ENCODE measurements at regions not wholly inside any gene's neighbourhood (a gene's known extent, or its start where the extent isn't known, plus 50 kb on each side); places are given as distances from the start of the nearest gene placed in this dataset.

- TF ChIP-seq POLR2A (IDR thresholded peaks at IDR 0.05; ENCODE audit: low read depth, low read length) (no peak), TAF1 (IDR thresholded peaks at IDR 0.05; ENCODE audit: borderline replicate concordance, low read depth, low read length) (no peak)
- DNase-seq (ENCODE audit: insufficient read length), result no peak
These were observed 139.3 kb downstream of the CXCL12 start for GRCh38 chr10:44245601-44245938.

GRCh38 chr10:44244745-44245600, 139.9 kb downstream of the CXCL12 start:
- no peak for FAIRE-seq
- TF ChIP-seq POLR2AphosphoS5 (IDR thresholded peaks at IDR 0.05; ENCODE audit: low read depth, low read length) (no peak), POLR2A (IDR thresholded peaks at IDR 0.05; ENCODE audit: low read depth, low read length) (no peak), TAF1 (IDR thresholded peaks at IDR 0.05; ENCODE audit: borderline replicate concordance, low read depth, low read length) (no peak)
- DNase-seq (ENCODE audit: insufficient read length), result no peak

More at GRCh38 chr10:44245601-44245938, 139.3 kb downstream of the CXCL12 start:
- no peak for FAIRE-seq

GRCh38 chr10:44243851-44244510, 140.9 kb downstream of the CXCL12 start:
- TF ChIP-seq POLR2A (IDR thresholded peaks at IDR 0.05; ENCODE audit: low read depth, low read length) (no peak), POLR2AphosphoS5 (IDR thresholded peaks at IDR 0.05; ENCODE audit: low read depth, low read length) (no peak), TAF1 (IDR thresholded peaks at IDR 0.05; ENCODE audit: borderline replicate concordance, low read depth, low read length) (no peak)
- FAIRE-seq (no peak), DNase-seq (ENCODE audit: insufficient read length) (no peak)

DNA sequence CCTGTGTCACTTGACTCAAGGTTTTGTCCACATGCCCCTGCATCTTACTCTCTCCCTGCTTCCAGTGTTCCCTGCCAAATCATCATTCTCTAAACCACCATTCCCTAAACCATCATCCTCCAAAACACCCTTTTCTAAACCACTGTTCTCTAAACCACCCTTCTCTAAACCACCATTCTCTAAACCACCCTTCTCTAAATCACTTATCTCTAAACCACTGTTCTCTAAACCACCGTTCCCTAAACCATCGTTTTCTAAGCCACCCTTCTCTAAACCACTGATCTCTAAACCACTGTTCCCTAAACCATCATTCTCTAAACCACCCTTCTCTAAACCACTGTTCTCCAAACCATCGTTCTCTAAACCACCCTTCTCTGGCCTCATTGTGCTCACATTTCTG, 142.1 kb downstream of the CXCL12 start:
- FAIRE-seq, result no peak
- TF ChIP-seq POLR2AphosphoS5 (IDR thresholded peaks at IDR 0.05; ENCODE audit: low read depth, low read length) (no peak), POLR2A (IDR thresholded peaks at IDR 0.05; ENCODE audit: low read depth, low read length) (no peak), TAF1 (IDR thresholded peaks at IDR 0.05; ENCODE audit: borderline replicate concordance, low read depth, low read length) (no peak)
- DNase-seq (ENCODE audit: insufficient read length), result no peak

DNA sequence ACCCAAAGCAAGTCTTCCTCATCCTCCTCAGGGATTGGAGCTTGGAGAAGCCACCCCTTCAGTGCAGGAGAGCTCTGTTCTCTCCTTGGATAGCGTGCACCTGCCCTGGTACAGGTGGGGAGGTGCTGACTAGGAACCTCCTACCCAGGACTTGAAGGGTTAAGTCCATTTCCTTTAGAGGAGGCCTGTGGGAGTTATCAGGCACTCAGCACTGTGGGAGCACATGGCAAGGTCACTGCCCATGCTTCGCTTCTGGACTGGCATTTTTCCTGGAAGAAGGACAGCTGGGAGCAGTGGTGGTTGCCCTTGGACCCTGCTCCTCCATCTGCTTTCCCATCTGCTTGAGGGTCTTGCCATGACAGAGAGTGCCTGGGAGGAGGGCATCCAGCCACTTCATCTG, 142.8 kb downstream of the CXCL12 start:
- FAIRE-seq (no peak), DNase-seq (ENCODE audit: insufficient read length) (no peak)
- TF ChIP-seq TAF1 (IDR thresholded peaks at IDR 0.05; ENCODE audit: borderline replicate concordance, low read depth, low read length) (no peak), POLR2AphosphoS5 (IDR thresholded peaks at IDR 0.05; ENCODE audit: low read depth, low read length) (no peak)

GRCh38 chr10:44240584-44241205, 144.2 kb downstream of the CXCL12 start:
- no peak for FAIRE-seq
- TF ChIP-seq POLR2A (IDR thresholded peaks at IDR 0.05; ENCODE audit: low read depth, low read length) (no peak), TAF1 (IDR thresholded peaks at IDR 0.05; ENCODE audit: borderline replicate concordance, low read depth, low read length) (no peak), POLR2AphosphoS5 (IDR thresholded peaks at IDR 0.05; ENCODE audit: low read depth, low read length) (no peak)

GRCh38 chr10:44238212-44238611, 146.7 kb downstream of the CXCL12 start:
- FAIRE-seq (no peak), DNase-seq (ENCODE audit: insufficient read length) (no peak)
- TF ChIP-seq POLR2A (IDR thresholded peaks at IDR 0.05; ENCODE audit: low read depth, low read length), result no peak
- no peak for TF ChIP-seq POLR2AphosphoS5 (IDR thresholded peaks at IDR 0.05; ENCODE audit: low read depth, low read length)
- no peak for TF ChIP-seq TAF1 (IDR thresholded peaks at IDR 0.05; ENCODE audit: borderline replicate concordance, low read depth, low read length)

More at GRCh38 chr10:44240584-44241205, 144.2 kb downstream of the CXCL12 start:
- DNase-seq (ENCODE audit: insufficient read length), result no peak

- TF ChIP-seq TAF1 (IDR thresholded peaks at IDR 0.05; ENCODE audit: borderline replicate concordance, low read depth, low read length), result no peak
- no peak for TF ChIP-seq POLR2A (IDR thresholded peaks at IDR 0.05; ENCODE audit: low read depth, low read length)
- TF ChIP-seq POLR2AphosphoS5 (IDR thresholded peaks at IDR 0.05; ENCODE audit: low read depth, low read length), result no peak
- FAIRE-seq (no peak), DNase-seq (ENCODE audit: insufficient read length) (no peak)
These were observed 147.4 kb downstream of the CXCL12 start for GRCh38 chr10:44237364-44238049.

GRCh38 chr10:44235363-44235762, 149.5 kb downstream of the CXCL12 start:
- FAIRE-seq, result no peak
- no peak for DNase-seq (ENCODE audit: insufficient read length)
- no peak for TF ChIP-seq POLR2AphosphoS5 (IDR thresholded peaks at IDR 0.05; ENCODE audit: low read depth, low read length)
- no peak for TF ChIP-seq TAF1 (IDR thresholded peaks at IDR 0.05; ENCODE audit: borderline replicate concordance, low read depth, low read length)

GRCh38 chr10:44234483-44234875, 150.4 kb downstream of the CXCL12 start:
- TF ChIP-seq POLR2AphosphoS5 (IDR thresholded peaks at IDR 0.05; ENCODE audit: low read depth, low read length) (no peak), POLR2A (IDR thresholded peaks at IDR 0.05; ENCODE audit: low read depth, low read length) (no peak), TAF1 (IDR thresholded peaks at IDR 0.05; ENCODE audit: borderline replicate concordance, low read depth, low read length) (no peak)
- DNase-seq (ENCODE audit: insufficient read length) (no peak), FAIRE-seq (no peak)

Data from GM12892 (cell line).